Neuronal stem cell (in vitro differentiated cells): ENCODE measurements at regions not wholly inside any gene's neighbourhood (a gene's known extent, or its start where the extent isn't known, plus 50 kb on each side); places are given as distances from the start of the nearest gene placed in this dataset.

Source experiments
- DNase-seq: peaks from one replicate; pipeline ENCODE4 v3.0.0-alpha.2; 2013; ENCODE audit warnings: low spot score
- H2AFZ ChIP-seq: one replicate; pipeline ENCODE4 v1.6.1; 2013; ENCODE audit warnings: mild to moderate bottlenecking, low read length, inconsistent platforms
- H2AK5ac ChIP-seq: 2 replicates; pipeline ENCODE4 v1.6.1; 2013; ENCODE audit warnings: low read depth, mild to moderate bottlenecking, inconsistent platforms, low read length, moderate library complexity, mixed read lengths
- H2BK120ac ChIP-seq: 2 replicates; pipeline ENCODE4 v1.6.1; 2013; ENCODE audit warnings: low read depth, mild to moderate bottlenecking, inconsistent platforms, low read length, moderate library complexity, mixed read lengths
- H2BK12ac ChIP-seq: one replicate; pipeline ENCODE4 v1.6.1; 2013; ENCODE audit warnings: low read length, inconsistent platforms
- H2BK15ac ChIP-seq: 2 replicates; pipeline ENCODE4 v1.6.1; 2013; ENCODE audit warnings: mild to moderate bottlenecking, low read length, inconsistent platforms, mixed read lengths
- H2BK5ac ChIP-seq: one replicate; pipeline ENCODE4 v1.6.1; 2013; ENCODE audit warnings: inconsistent platforms, mild to moderate bottlenecking, low read length, moderate library complexity
- H3K14ac ChIP-seq: one replicate; pipeline ENCODE4 v1.6.1; 2013; ENCODE audit warnings: low read length, inconsistent platforms
- H3K18ac ChIP-seq: 2 replicates; pipeline ENCODE4 v1.6.1; 2013; ENCODE audit warnings: low read length, inconsistent platforms
- H3K23ac ChIP-seq: 2 replicates; pipeline ENCODE4 v1.6.1; 2013; ENCODE audit warnings: low read depth, mild to moderate bottlenecking, mixed read lengths, low read length, inconsistent platforms; ENCODE audit not compliant: poor library complexity
- H3K27ac ChIP-seq: replicated peaks from 3 replicates; pipeline ENCODE4 v1.5.1; 2013; ENCODE audit warnings: low read length, inconsistent platforms
- H3K27me3 ChIP-seq, 3 experiments: 2 replicates each; pipeline ENCODE4 v1.6.1; 2013; ENCODE audit warnings: low read length in 3 of 3, mild to moderate bottlenecking in 2 of 3, inconsistent platforms in 1 of 3, low read depth in 1 of 3, mixed read lengths in 1 of 3, moderate library complexity in 1 of 3; ENCODE audit not compliant: control insufficient read depth in 3 of 3, insufficient read depth in 3 of 3
- H3K36me3 ChIP-seq, 2 donors: replicated peaks in 1 of 2; 2 replicates each; pipeline ENCODE4 v1.6.1; 2013; ENCODE audit warnings: low read length in 2 of 2; ENCODE audit not compliant: control insufficient read depth in 2 of 2, insufficient read depth in 2 of 2
- H3K4ac ChIP-seq: 2 replicates; pipeline ENCODE4 v1.6.1; 2013; ENCODE audit warnings: inconsistent platforms, mild to moderate bottlenecking, low read length, moderate library complexity
- H3K4me1 ChIP-seq, 2 donors: 1 replicate in 1 of 2; 2 replicates in 1 of 2; pipeline ENCODE4 v1.6.1; 2013; ENCODE audit warnings: low read length in 2 of 2, low read depth in 1 of 2; ENCODE audit not compliant: control insufficient read depth in 2 of 2, insufficient read depth in 1 of 2
- H3K4me2 ChIP-seq: one replicate; pipeline ENCODE4 v1.6.1; 2013; ENCODE audit warnings: mild to moderate bottlenecking, low read length, inconsistent platforms; ENCODE audit not compliant: insufficient read depth, poor library complexity, severe bottlenecking
- H3K4me3 ChIP-seq, 2 donors: 2 replicates each; pipeline ENCODE4 v1.5.1; 2013; ENCODE audit warnings: low read length in 2 of 2, mild to moderate bottlenecking in 2 of 2, inconsistent platforms in 1 of 2, moderate library complexity in 1 of 2
- H3K79me1 ChIP-seq: one replicate; pipeline ENCODE4 v1.6.1; 2013; ENCODE audit warnings: low read depth, mild to moderate bottlenecking, inconsistent platforms, low read length, moderate library complexity
- H3K9ac ChIP-seq: one replicate; pipeline ENCODE4 v1.6.1; 2013; ENCODE audit warnings: mild to moderate bottlenecking, low read depth, low read length, inconsistent platforms; ENCODE audit not compliant: poor library complexity
- H3K9me3 ChIP-seq, 2 donors: replicated peaks in 1 of 2; 2 replicates each; pipeline versions ENCODE3 to v1.6.1; 2013; ENCODE audit warnings: low read length in 2 of 2, mild to moderate bottlenecking in 2 of 2, inconsistent platforms in 1 of 2, low read depth in 1 of 2, mixed read lengths in 1 of 2, moderate library complexity in 1 of 2; ENCODE audit not compliant: control insufficient read depth in 2 of 2, insufficient read depth in 1 of 2
- H4K8ac ChIP-seq: one replicate; pipeline ENCODE4 v1.6.1; 2013; ENCODE audit warnings: low read depth, mild to moderate bottlenecking, inconsistent platforms, low read length, moderate library complexity
- H4K91ac ChIP-seq: one replicate; pipeline ENCODE4 v1.6.1; 2013; ENCODE audit warnings: low read length, low read depth, mild to moderate bottlenecking, inconsistent platforms; ENCODE audit not compliant: poor library complexity
- WGBS, 2 donors: extraction: QIAGEN DNeasy Blood & Tissue Kit; methylation state at CpG; one replicate each; pipeline ENCODE4 v1.1.7; 2013; ENCODE audit warnings: missing lambda C conversion rate in 2 of 2, mixed read lengths in 1 of 2; ENCODE audit not compliant: insufficient read length in 2 of 2, insufficient replicate concordance in 1 of 2; ENCODE audit errors: extremely low coverage in 2 of 2; 5-methylcytosine and 5-hydroxymethylcytosine counted together

- Histone ChIP-seq H4K8ac (no peak overlapping the region), H3K4me1 (no peaks in the 10 kb centered on the region), H3K9me3 (no peaks in the 10 kb centered on the region), H3K18ac (no peak overlapping the region), H2AFZ (no peak overlapping the region), H2BK15ac (no peak overlapping the region), H2AK5ac (no peak overlapping the region), H3K27me3 (peaks cover 0 to 34% (median 0%) of the 10 kb centered on the region in 3 experiments), H3K9ac (no peak overlapping the region), H3K23ac (no peak overlapping the region), H4K91ac (no peak overlapping the region), H2BK120ac (no peak overlapping the region), H3K4me2 (no peak overlapping the region), H3K4ac (no peak overlapping the region), H3K36me3 (no peaks in the 10 kb centered on the region), H2BK12ac (no peak overlapping the region), H3K4me3 (no peak overlapping the region), H2BK5ac (no peak overlapping the region), H3K79me1 (no peaks in the 10 kb centered on the region), H3K14ac (peak overlapping the region; percentile 58), H3K27ac (no peak overlapping the region)
- DNase-seq = no peak
- no CpG with 5 or more reads among the region's 24 CpGs for WGBS, 2 donors
Measured at GRCh38 chr2:242027676-242028450, 158.3 kb downstream of the RTP5 start.

DNA sequence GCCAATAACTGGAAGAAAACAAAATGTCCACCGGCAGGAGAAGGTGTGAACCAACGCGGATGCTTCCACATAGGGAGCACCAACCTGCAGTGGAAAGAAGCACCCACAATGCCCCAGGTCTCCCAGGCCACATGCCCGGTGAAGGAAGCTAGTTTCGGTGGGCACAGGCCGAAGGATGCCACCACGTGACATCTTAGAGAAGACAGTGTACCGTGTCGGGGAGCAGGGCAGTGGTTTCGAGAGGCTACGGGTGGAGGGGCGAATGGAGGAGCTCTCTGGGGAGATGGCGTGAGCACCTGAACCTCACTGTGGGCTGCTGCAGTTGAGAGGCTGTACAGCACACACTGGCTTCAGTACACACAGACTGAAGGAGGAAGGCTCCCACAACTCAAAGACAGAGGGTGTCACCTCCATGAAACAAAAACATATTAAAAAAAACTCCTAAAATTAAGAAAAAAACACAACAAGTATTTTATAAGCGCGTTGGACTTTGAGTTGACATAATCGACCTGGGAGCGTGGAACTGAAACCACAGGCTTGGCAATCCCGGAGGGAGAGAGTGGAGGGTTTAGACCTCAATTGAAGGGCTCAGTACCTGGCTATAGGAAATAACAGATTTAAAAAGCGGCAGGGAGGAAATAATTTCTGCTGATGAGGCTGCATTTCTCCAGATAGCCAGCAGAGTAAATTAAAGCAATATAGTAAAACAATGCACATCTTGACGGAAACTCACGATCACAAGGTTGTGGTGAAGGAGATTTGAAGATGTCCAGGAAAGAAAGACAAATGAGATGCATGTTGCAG lies 160.1 kb downstream of the RTP5 start:
- no peaks in the 10 kb centered on the region for H3K36me3 ChIP-seq
- no peak overlapping the region for H4K8ac ChIP-seq
- peaks cover 0 to 46% (median 0%) of the 10 kb centered on the region in 3 experiments for H3K27me3 ChIP-seq

GRCh38 chr2:242030226-242030575 lies 160.7 kb downstream of the RTP5 start:
- H4K8ac ChIP-seq = no peak overlapping the region
- H4K91ac ChIP-seq = no peak overlapping the region
- H3K14ac ChIP-seq = no peak overlapping the region
- H2AFZ ChIP-seq = no peak overlapping the region
- WGBS, 2 donors = no CpG with 5 or more reads among the region's 9 CpGs
- no peak overlapping the region for H2BK15ac ChIP-seq
- no peak overlapping the region for H3K9ac ChIP-seq
- no peak overlapping the region for H2BK5ac ChIP-seq
- H3K4me2 ChIP-seq = no peak overlapping the region
- no peak overlapping the region for H3K18ac ChIP-seq
- no peak overlapping the region for H2BK120ac ChIP-seq
- no peak overlapping the region for H3K23ac ChIP-seq
- no peak overlapping the region for H3K4ac ChIP-seq
- peaks cover 0 to 51% (median 0%) of the 10 kb centered on the region in 3 experiments for H3K27me3 ChIP-seq
- H3K79me1 ChIP-seq = no peaks in the 10 kb centered on the region
- H2BK12ac ChIP-seq = no peak overlapping the region
- H3K4me3 ChIP-seq = no peak overlapping the region
- no peaks in the 10 kb centered on the region for H3K36me3 ChIP-seq
- DNase-seq = no peak
- H3K27ac ChIP-seq = no peak overlapping the region
- H3K4me1 ChIP-seq = no peaks in the 10 kb centered on the region
- H2AK5ac ChIP-seq = no peak overlapping the region
- H3K9me3 ChIP-seq = no peaks in the 10 kb centered on the region

More for the DNA sequence above, 160.1 kb downstream of the RTP5 start:
- Histone ChIP-seq H2AFZ (no peak overlapping the region), H3K9ac (no peak overlapping the region), H2BK5ac (no peak overlapping the region), H3K4me3 (no peak overlapping the region), H3K23ac (no peak overlapping the region), H4K91ac (no peak overlapping the region), H3K18ac (no peak overlapping the region), H2BK120ac (no peak overlapping the region), H3K4me1 (no peaks in the 10 kb centered on the region), H2BK12ac (no peak overlapping the region), H3K4ac (no peak overlapping the region), H3K79me1 (no peaks in the 10 kb centered on the region), H3K27ac (no peak overlapping the region), H2BK15ac (no peak overlapping the region), H3K4me2 (no peak overlapping the region), H3K9me3 (no peaks in the 10 kb centered on the region), H3K14ac (no peak overlapping the region), H2AK5ac (no peak overlapping the region)
- no peak for DNase-seq
- no CpG with 5 or more reads among the region's 21 CpGs for WGBS, 2 donors

GRCh38 chr2:242030858-242031257 lies 161.3 kb downstream of the RTP5 start:
- H3K36me3 ChIP-seq = no peaks in the 10 kb centered on the region
- no peak overlapping the region for H3K4ac ChIP-seq
- H3K9ac ChIP-seq = no peak overlapping the region
- H3K18ac ChIP-seq = no peak overlapping the region
- H2BK120ac ChIP-seq = no peak overlapping the region
- no peak overlapping the region for H2AFZ ChIP-seq
- H4K8ac ChIP-seq = no peak overlapping the region
- H3K4me1 ChIP-seq = no peaks in the 10 kb centered on the region
- H2BK12ac ChIP-seq = no peak overlapping the region
- no CpG with 5 or more reads among the region's 12 CpGs for WGBS, 2 donors
- H3K27ac ChIP-seq = no peak overlapping the region
- no peak overlapping the region for H2BK15ac ChIP-seq
- no peaks in the 10 kb centered on the region for H3K9me3 ChIP-seq
- no peak overlapping the region for H3K14ac ChIP-seq
- H3K79me1 ChIP-seq = no peaks in the 10 kb centered on the region
- H2AK5ac ChIP-seq = no peak overlapping the region
- no peak overlapping the region for H4K91ac ChIP-seq
- H3K4me2 ChIP-seq = no peak overlapping the region
- H3K27me3 ChIP-seq = peaks cover 0 to 58% (median 0%) of the 10 kb centered on the region in 3 experiments
- no peak for DNase-seq
- no peak overlapping the region for H3K4me3 ChIP-seq
- no peak overlapping the region for H2BK5ac ChIP-seq
- no peak overlapping the region for H3K23ac ChIP-seq
